SK-N-MC (cell line): ENCODE measurements at regions not wholly inside any gene's neighbourhood (a gene's known extent, or its start where the extent isn't known, plus 50 kb on each side); places are given as distances from the start of the nearest gene placed in this dataset.

Source experiments
- DNase-seq: peaks from one replicate; pipeline ENCODE4 v3.0.0-alpha.2; 2011; ENCODE audit warnings: low read depth, low spot score
- H3K27ac ChIP-seq: fragments of 200-600 bp; sonication (generic); 2 replicates; pipeline ENCODE4 v1.5.1; 2016; ENCODE audit warnings: mixed run types
- H3K36me3 ChIP-seq: fragments of 200-600 bp; sonication (generic); 2 replicates; pipeline ENCODE4 v1.6.1; 2017; ENCODE audit warnings: antibody characterized with exemption, low read length, mixed read lengths; ENCODE audit not compliant: insufficient read depth
- H3K4me3 ChIP-seq: fragments of 200-600 bp; sonication (generic); 2 replicates; pipeline ENCODE4 v1.5.1; 2016
- H3K9ac ChIP-seq: fragments of 200-600 bp; sonication (generic); 2 replicates; pipeline ENCODE4 v1.8.0; 2017; ENCODE audit warnings: mixed run types, mixed read lengths; ENCODE audit not compliant: insufficient read length
- H3K9me3 ChIP-seq: fragments of 200-600 bp; sonication (generic); 2 replicates; pipeline ENCODE4 v1.6.1; 2017; ENCODE audit warnings: low read depth, mild to moderate bottlenecking, antibody characterized with exemption, low read length, moderate library complexity, mixed read lengths
- EZH2 ChIP-seq: fragments of 200-600 bp; sonication (generic); IDR thresholded peaks from one replicate; pipeline ENCODE4 v1.6.1; 2017; ENCODE audit warnings: antibody characterized with exemption
- FOXP2 ChIP-seq: optimal IDR thresholded peaks from 2 replicates; pipeline ENCODE3; 2011; ENCODE audit warnings: mild to moderate bottlenecking, moderate library complexity; ENCODE audit not compliant: insufficient read depth; ENCODE audit errors: extremely low read length, control extremely low read depth
- POLR2AphosphoS5 ChIP-seq: IDR thresholded peaks from 2 replicates; pipeline ENCODE4 v1.6.1; 2012; ENCODE audit warnings: mild to moderate bottlenecking, low read depth, low read length, borderline replicate concordance

DNA sequence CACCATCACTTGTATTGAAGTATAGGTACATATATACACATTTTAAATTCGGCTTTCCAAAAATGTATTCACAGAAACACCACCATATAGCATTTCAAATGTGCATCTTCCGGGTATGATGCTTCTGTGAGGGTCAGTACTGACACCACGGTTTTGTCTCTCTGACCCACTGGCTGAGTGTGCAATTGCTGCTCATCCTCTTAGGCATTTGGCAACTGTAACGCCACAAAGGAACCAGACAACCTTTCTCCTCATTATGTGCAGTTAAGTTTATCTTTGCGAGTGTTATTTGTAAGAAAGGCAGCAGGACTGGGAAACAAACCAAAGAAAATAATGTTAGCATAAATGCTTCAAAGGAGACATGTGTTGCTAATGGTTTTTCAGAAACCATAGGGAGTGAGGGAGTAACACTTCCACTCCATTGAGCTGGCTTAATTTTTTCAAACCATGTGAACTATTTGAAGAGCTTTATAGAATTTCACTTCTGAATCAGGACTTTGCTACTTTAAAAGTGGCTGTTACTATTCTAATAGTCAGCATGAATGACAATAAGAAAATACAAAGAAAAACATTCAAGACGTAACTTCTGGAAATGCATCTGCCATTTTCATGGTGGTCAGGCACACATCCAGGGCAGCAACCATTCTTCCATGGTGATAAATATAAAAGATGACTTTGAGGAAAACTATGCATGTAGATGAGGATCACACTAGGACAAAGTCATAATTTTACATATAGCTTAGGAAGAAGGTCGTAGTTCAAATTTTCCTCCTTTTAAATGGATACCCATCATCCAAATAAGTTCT, 423.3 kb downstream of the MZT1 start:
- TF ChIP-seq FOXP2 (no peak), EZH2 (no peak), POLR2AphosphoS5 (no peak)
- H3K27ac ChIP-seq, result no peak overlapping the region
- H3K9ac ChIP-seq, result no peak overlapping the region
- H3K4me3 ChIP-seq, result no peak overlapping the region
- H3K9me3 ChIP-seq, result no peaks in the 10 kb centered on the region
- no peaks in the 10 kb centered on the region for H3K36me3 ChIP-seq
- no peak for DNase-seq

DNA sequence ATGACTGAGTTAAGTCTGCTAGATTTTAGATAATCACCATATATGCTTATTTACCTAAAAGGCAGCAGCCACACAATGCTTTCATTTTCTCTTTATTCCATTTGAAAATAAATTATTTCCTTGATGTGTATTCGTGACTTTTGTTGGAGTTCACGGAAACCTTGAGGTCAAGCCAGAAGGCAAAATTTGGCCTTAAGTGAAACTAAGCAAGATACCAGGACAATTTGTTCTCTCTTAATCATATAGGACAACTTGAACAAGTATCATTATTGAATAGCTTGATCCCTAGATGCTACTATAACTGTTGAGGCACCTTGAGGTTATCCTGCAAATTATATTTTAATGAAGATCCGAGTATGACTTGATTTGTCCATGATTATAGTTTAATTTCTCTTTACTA, 429.2 kb upstream of the DACH1 start:
- Histone ChIP-seq H3K9me3 (no peaks in the 10 kb centered on the region), H3K9ac (no peak overlapping the region), H3K27ac (no peak overlapping the region), H3K36me3 (no peaks in the 10 kb centered on the region), H3K4me3 (no peak overlapping the region)
- TF ChIP-seq POLR2AphosphoS5 (no peak), FOXP2 (no peak), EZH2 (no peak)
- DNase-seq, result no peak

DNA sequence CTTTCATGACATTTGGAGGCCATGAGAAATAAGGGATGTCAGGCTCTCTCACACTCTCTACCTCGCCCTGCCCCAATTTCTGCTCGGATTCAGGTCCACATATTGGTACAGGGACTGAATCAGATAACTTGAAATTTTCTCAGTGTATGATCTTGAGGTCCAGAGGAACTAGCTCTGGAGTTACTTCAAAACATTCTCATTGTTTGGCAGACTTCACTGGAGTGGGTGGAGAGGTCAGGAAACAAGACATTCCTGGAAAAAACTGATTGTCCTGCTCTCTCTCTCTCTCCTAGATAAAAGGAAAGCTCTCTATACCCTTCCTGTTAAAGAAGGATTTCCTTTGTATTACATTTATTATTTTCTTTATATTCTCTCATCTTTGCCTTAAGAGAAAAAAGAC, 428.1 kb upstream of the DACH1 start:
- DNase-seq, result no peak
- Histone ChIP-seq H3K9ac (no peak overlapping the region), H3K36me3 (no peaks in the 10 kb centered on the region), H3K4me3 (no peak overlapping the region), H3K9me3 (no peaks in the 10 kb centered on the region), H3K27ac (no peak overlapping the region)
- TF ChIP-seq FOXP2, result no peak
- TF ChIP-seq POLR2AphosphoS5, result no peak
- TF ChIP-seq EZH2, result no peak

DNA sequence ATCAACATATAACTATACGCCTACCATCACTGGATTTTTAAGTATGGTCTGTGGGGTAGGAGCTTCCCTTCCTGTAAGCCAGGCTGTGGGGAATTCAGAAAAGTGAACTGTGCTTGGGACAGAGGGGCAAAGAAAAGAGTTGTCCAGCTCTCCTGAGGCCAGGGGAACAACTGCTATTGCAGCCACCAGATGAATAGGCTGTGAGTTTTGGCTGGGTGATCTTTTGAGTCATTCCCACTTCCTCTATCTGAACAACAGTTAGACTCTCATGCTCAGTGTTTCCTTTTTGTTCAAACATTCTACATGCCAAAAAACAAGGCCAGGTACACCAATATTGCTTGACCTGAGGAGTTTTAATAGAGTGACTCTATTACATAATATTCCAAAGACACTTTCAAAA, 426.2 kb upstream of the DACH1 start:
- Histone ChIP-seq H3K27ac (no peak overlapping the region), H3K4me3 (no peak overlapping the region), H3K36me3 (no peaks in the 10 kb centered on the region), H3K9ac (no peak overlapping the region), H3K9me3 (no peaks in the 10 kb centered on the region)
- no peak for DNase-seq
- TF ChIP-seq EZH2, result no peak
- TF ChIP-seq POLR2AphosphoS5, result no peak
- TF ChIP-seq FOXP2, result no peak

DNA sequence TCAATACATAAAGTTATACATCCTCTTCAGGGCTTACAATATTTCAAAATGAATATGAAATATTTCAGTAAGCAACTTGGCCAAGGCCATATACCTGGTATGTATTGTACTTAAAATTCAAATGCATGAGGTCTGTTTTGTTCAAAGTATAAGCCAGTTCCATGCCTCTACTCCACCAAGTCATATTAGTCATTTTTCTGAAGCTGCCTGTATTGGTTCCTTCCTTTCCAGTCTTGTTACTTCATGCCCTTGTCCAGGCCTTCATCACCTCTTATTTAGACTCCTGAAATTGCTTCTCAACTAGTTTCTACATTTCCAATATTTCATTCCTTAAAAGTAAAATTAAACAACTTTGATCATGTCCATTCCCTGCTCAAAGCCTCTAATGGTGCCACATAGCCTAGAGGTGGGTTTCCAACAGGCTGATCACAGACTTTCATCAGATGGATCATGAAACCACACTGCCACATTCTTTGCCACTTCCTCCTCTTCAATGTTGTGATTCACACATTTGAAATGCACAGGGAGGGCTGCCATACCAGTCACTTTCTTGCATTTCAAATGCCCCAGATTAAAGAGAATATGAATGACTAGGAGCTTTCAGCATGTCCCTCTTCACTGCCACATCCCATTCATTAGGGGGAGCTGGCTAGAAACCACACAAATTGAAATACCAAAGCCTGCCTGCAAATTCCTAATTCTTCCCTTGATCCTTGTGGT, 424.1 kb upstream of the DACH1 start:
- Histone ChIP-seq H3K27ac (no peak overlapping the region), H3K9ac (no peak overlapping the region), H3K9me3 (no peaks in the 10 kb centered on the region), H3K4me3 (no peak overlapping the region), H3K36me3 (no peaks in the 10 kb centered on the region)
- TF ChIP-seq POLR2AphosphoS5 (no peak), EZH2 (no peak), FOXP2 (no peak)
- no peak for DNase-seq

DNA sequence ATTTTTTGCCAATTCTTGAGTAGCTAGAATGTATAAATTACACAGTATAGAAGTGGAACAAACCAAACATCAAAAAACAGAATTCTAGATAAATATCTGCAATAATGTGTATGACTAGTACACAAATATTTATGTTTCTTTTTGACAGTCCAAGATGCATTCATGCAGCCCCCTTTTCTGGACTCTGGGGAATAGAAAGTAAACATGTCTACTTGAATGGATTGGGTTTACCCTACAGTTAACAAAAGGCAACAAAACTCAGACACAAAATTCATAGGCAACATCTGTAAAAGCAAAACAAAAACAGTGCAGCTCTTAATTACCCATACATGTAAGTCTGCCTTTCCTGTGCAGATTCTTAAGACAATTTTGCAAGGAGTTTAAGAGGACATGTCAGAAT, 419.4 kb upstream of the DACH1 start:
- no peak overlapping the region for H3K27ac ChIP-seq
- H3K9ac ChIP-seq, result no peak overlapping the region
- TF ChIP-seq POLR2AphosphoS5 (no peak), FOXP2 (no peak), EZH2 (no peak)
- H3K36me3 ChIP-seq, result no peaks in the 10 kb centered on the region
- no peaks in the 10 kb centered on the region for H3K9me3 ChIP-seq
- no peak for DNase-seq
- H3K4me3 ChIP-seq, result no peak overlapping the region

DNA sequence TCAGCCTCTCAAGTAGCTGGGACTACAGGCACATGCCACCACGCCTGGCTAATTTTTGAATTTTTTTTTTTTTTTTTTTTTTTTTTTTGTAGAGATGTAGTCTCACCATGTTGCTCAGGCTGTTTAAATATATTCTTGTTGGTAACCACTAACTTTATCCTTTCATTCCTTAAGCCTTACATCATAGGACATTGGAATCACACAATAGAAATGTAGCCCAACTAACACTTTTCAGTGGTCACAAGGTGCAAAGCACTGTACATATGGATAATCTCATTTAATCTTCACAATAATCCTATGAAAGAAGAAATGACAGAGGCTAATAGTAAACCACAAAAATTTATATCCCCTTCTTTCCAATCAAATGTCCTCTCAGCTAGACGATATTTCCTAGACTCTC, 417.8 kb upstream of the DACH1 start:
- Histone ChIP-seq H3K27ac (no peak overlapping the region), H3K9me3 (no peaks in the 10 kb centered on the region), H3K9ac (no peak overlapping the region), H3K36me3 (no peaks in the 10 kb centered on the region), H3K4me3 (no peak overlapping the region)
- TF ChIP-seq EZH2, result no peak
- no peak for TF ChIP-seq FOXP2
- TF ChIP-seq POLR2AphosphoS5, result no peak
- DNase-seq, result no peak

DNA sequence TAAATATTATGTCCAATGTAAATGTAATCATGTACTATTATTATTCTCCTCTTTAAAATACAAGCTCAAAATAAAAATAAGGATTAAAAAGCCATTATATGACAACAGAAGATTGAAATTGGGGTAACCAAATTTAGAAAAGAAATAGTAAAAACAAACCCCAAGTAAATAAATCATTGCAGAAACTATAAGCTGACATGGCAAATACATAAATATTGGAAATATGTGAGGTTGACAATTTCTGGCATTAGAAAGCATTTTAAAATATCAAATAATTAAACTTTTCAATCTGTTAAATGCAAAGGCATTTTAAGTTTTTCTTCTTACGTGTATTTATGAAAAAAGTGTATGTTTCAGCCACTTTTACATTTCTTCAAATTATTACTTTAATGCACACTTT, 394.7 kb upstream of the DACH1 start:
- Histone ChIP-seq H3K27ac (no peak overlapping the region), H3K4me3 (no peak overlapping the region), H3K36me3 (no peaks in the 10 kb centered on the region), H3K9ac (no peak overlapping the region), H3K9me3 (no peaks in the 10 kb centered on the region)
- TF ChIP-seq POLR2AphosphoS5 (no peak), FOXP2 (no peak), EZH2 (no peak)
- DNase-seq, result no peak

DNA sequence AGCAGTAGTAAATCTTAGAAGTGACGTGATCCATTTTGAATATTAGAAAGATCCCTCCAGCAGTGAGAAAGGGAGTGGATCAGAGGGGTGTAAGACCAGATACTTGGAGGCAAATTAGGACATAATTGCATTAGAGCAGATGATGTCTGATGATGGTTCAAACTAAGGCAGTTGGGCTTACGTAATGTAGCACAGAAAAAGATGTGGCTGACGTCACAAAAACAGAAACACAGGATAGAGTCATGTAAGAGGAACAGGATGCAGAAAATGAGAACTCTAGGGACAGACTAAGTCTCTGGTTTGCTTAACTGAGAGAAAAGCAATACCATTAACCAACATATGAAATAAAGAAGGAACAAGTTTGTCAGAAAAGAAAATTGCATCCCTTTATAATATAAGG, 392.5 kb upstream of the DACH1 start:
- H3K27ac ChIP-seq, result no peak overlapping the region
- no peak overlapping the region for H3K9ac ChIP-seq
- no peaks in the 10 kb centered on the region for H3K9me3 ChIP-seq
- DNase-seq, result no peak
- H3K36me3 ChIP-seq, result no peaks in the 10 kb centered on the region
- no peak overlapping the region for H3K4me3 ChIP-seq
- TF ChIP-seq POLR2AphosphoS5 (no peak), EZH2 (no peak), FOXP2 (no peak)
